ENCODE measurements at regions not wholly inside any gene's neighbourhood (a gene's known extent, or its start where the extent isn't known, plus 50 kb on each side); places are given as distances from the start of the nearest gene placed in this dataset.

DNA sequence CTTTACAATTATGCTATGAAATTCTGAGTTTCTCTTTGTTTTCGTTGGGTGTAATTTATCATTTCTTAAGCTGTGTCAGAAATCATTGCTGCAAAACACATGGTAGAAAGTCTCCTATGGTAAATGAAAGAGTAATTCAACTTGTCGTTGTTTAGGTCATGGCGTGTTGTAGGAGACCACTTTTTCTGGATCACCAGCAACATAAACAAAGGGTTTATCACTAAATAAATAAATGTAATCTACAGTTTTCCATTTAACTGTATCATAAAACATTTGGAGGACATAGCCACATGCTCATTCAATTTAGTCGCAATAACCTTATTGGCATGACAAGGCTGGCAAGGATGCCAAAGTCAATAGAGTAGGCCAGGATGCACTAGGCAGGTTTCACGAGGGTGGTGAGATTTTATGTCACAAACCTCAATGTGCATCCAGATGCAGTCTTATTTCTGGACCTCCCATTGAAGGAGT is 154.4 kb upstream of the ERCC6L2 start:
- TF ChIP-seq, protein P1, sequence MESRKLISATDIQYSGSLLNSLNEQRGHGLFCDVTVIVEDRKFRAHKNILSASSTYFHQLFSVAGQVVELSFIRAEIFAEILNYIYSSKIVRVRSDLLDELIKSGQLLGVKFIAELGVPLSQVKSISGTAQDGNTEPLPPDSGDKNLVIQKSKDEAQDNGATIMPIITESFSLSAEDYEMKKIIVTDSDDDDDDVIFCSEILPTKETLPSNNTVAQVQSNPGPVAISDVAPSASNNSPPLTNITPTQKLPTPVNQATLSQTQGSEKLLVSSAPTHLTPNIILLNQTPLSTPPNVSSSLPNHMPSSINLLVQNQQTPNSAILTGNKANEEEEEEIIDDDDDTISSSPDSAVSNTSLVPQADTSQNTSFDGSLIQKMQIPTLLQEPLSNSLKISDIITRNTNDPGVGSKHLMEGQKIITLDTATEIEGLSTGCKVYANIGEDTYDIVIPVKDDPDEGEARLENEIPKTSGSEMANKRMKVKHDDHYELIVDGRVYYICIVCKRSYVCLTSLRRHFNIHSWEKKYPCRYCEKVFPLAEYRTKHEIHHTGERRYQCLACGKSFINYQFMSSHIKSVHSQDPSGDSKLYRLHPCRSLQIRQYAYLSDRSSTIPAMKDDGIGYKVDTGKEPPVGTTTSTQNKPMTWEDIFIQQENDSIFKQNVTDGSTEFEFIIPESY (IDR thresholded peaks at IDR 0.05; ENCODE audit: extremely low read depth, insufficient replicate concordance, low read length): no peak
- TF ChIP-seq, protein P2, sequence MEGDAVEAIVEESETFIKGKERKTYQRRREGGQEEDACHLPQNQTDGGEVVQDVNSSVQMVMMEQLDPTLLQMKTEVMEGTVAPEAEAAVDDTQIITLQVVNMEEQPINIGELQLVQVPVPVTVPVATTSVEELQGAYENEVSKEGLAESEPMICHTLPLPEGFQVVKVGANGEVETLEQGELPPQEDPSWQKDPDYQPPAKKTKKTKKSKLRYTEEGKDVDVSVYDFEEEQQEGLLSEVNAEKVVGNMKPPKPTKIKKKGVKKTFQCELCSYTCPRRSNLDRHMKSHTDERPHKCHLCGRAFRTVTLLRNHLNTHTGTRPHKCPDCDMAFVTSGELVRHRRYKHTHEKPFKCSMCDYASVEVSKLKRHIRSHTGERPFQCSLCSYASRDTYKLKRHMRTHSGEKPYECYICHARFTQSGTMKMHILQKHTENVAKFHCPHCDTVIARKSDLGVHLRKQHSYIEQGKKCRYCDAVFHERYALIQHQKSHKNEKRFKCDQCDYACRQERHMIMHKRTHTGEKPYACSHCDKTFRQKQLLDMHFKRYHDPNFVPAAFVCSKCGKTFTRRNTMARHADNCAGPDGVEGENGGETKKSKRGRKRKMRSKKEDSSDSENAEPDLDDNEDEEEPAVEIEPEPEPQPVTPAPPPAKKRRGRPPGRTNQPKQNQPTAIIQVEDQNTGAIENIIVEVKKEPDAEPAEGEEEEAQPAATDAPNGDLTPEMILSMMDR (IDR thresholded peaks at IDR 0.05 in 2 of 3, conservative IDR thresholded peaks at IDR 0.05 in 1 of 3; ENCODE audit: borderline replicate concordance in 1 of 3, insufficient read depth in 1 of 3, low read depth in 2 of 3, low read length in 2 of 3): no peak
- TF ChIP-seq FOSL1 (IDR thresholded peaks at IDR 0.05; ENCODE audit: low read depth): no peak
- no peak for TF ChIP-seq YY1 (IDR thresholded peaks at IDR 0.05; ENCODE audit: extremely low read depth, insufficient replicate concordance, low read depth, low read length)
- no peak for TF ChIP-seq ZNF274 (IDR thresholded peaks at IDR 0.05; ENCODE audit: low read depth, low read length)
